CD4-positive, alpha-beta T cell (primary cell): ENCODE measurements at regions not wholly inside any gene's neighbourhood (a gene's known extent, or its start where the extent isn't known, plus 50 kb on each side); places are given as distances from the start of the nearest gene placed in this dataset.

Experiments
- ATAC-seq: fragments of 200-7000 bp; cut with Tn5 transposase; one replicate; pipeline ENCODE4 v1.10.0; 2022; ENCODE audit warnings: mild to moderate bottlenecking; ENCODE audit not compliant: poor library complexity
- CTCF ChIA-PET: fragments of 350-600 bp; sonication (Branson Sonifier 250); formaldehyde crosslinking; loops from one replicate; lab custom pipeline; 2021; ENCODE audit warnings: antibody characterized with exemption, inconsistent platforms; lab: Charles Lee
- POLR2A ChIA-PET: fragments of 350-600 bp; sonication (Branson Sonifier 250); formaldehyde crosslinking; loops from one replicate; lab custom pipeline; 2021; ENCODE audit warnings: antibody characterized with exemption, inconsistent platforms; lab: Charles Lee
- DNase-seq, 14 experiments: peaks; one replicate each; pipeline ENCODE4 v3.0.0-alpha.2; 2013 to 2020; ENCODE audit warnings: mixed read lengths in 2 of 14
- H3K27ac ChIP-seq, 2 donors: one replicate each; pipeline versions ENCODE4 v1.5.1 to v1.7.0; 2013; ENCODE audit warnings: low read length in 2 of 2, low read depth in 1 of 2, mild to moderate bottlenecking in 1 of 2
- H3K27me3 ChIP-seq, 2 experiments: 1 replicate in 1 of 2; 2 replicates in 1 of 2; pipeline versions ENCODE4 v1.6.1 to v1.7.0; 2013; ENCODE audit warnings: low read length in 2 of 2, control low read depth in 1 of 2, mild to moderate bottlenecking in 1 of 2, moderate library complexity in 1 of 2; ENCODE audit not compliant: insufficient read depth in 2 of 2, control insufficient read depth in 1 of 2
- H3K36me3 ChIP-seq: one replicate; pipeline ENCODE4 v1.6.1; 2013; ENCODE audit warnings: low read length, control low read depth; ENCODE audit not compliant: insufficient read depth
- H3K4me1 ChIP-seq: one replicate; pipeline ENCODE4 v1.6.1; 2013; ENCODE audit warnings: low read length, control low read depth; ENCODE audit not compliant: insufficient read depth
- H3K4me3 ChIP-seq: one replicate; pipeline ENCODE4 v1.5.1; 2013; ENCODE audit warnings: mild to moderate bottlenecking, low read length, moderate library complexity
- H3K9me3 ChIP-seq, 2 experiments: 1 replicate in 1 of 2; 2 replicates in 1 of 2; pipeline versions ENCODE4 v1.6.1 to v1.7.0; 2013; ENCODE audit warnings: low read length in 2 of 2, mild to moderate bottlenecking in 2 of 2, control low read depth in 1 of 2, moderate library complexity in 1 of 2; ENCODE audit not compliant: control insufficient read depth in 1 of 2, insufficient read depth in 1 of 2
- H3K27ac Mint-ChIP-seq: one replicate; pipeline ENCODE4 v1.8.0; 2020; ENCODE audit warnings: mixed read lengths
- H3K27me3 Mint-ChIP-seq: one replicate; pipeline ENCODE4 v1.8.0; 2021; ENCODE audit warnings: mixed read lengths
- H3K36me3 Mint-ChIP-seq: one replicate; pipeline ENCODE4 v1.8.0; 2021; ENCODE audit warnings: low read depth, mixed read lengths
- H3K4me1 Mint-ChIP-seq: one replicate; pipeline ENCODE4 v1.8.0; 2021; ENCODE audit warnings: low read depth, mixed read lengths
- H3K4me3 Mint-ChIP-seq: one replicate; pipeline ENCODE4 v1.8.0; 2020; ENCODE audit warnings: mild to moderate bottlenecking, mixed read lengths
- H3K9me3 Mint-ChIP-seq: one replicate; pipeline ENCODE4 v1.8.0; 2020; ENCODE audit warnings: mixed read lengths
- intact Hi-C, 2 experiments: fragments of 100-400 bp; cut with DNase I in 1 of 2; cut with micrococcal nuclease in 1 of 2; formaldehyde crosslinking; loops; one replicate each; pipeline versions ENCODE4 v1.15.1 to v1.9.0; 2023 to 2025; cut with DNase I, micrococcal nuclease
- TF ChIP-seq, protein P1 (sequence below): fragments of 200-600 bp; IDR thresholded peaks from one replicate; pipeline ENCODE4 v1.8.0; 2022; ENCODE audit warnings: antibody characterized with exemption, mild to moderate bottlenecking

DNA sequence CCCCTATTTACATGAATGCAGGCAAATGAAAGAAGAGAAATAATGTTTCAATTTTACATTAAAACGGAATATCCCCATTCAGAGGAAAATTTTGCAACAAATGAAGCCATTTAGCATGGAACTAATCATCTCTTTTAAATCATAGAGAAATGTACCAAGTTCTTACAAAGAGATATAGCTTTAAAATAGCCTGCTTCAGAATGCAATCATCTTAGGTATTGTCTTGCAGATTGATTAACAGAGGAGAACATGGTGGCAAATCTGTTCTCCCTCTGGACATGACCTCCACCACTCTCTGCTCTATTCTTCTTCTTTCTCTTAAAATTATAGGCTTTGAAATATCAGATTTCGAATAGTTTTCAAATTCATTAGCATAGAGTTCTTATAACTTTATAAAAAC, 155.7 kb upstream of the DTNBP1 start:
- ChIA-PET CTCF (no interaction called here), POLR2A (no interaction called here)
- Histone ChIP-seq H3K4me3 (no peak overlapping the region), H3K27me3 (peaks cover 0 to 11% of the 10 kb centered on the region in 2 experiments), H3K4me1 (no peaks in the 10 kb centered on the region), H3K9me3 (no peaks in the 10 kb centered on the region), H3K27ac (no peak overlapping the region), H3K36me3 (no peaks in the 10 kb centered on the region)
- Mint-ChIP-seq H3K9me3 (no peaks in the 10 kb centered on the region), H3K27me3 (peaks cover 14% of the 10 kb centered on the region), H3K36me3 (no peaks in the 10 kb centered on the region), H3K4me1 (no peaks in the 10 kb centered on the region), H3K27ac (no peak overlapping the region), H3K4me3 (no peak overlapping the region)
- intact Hi-C loops, result no loop called here
- TF ChIP-seq, protein P1, sequence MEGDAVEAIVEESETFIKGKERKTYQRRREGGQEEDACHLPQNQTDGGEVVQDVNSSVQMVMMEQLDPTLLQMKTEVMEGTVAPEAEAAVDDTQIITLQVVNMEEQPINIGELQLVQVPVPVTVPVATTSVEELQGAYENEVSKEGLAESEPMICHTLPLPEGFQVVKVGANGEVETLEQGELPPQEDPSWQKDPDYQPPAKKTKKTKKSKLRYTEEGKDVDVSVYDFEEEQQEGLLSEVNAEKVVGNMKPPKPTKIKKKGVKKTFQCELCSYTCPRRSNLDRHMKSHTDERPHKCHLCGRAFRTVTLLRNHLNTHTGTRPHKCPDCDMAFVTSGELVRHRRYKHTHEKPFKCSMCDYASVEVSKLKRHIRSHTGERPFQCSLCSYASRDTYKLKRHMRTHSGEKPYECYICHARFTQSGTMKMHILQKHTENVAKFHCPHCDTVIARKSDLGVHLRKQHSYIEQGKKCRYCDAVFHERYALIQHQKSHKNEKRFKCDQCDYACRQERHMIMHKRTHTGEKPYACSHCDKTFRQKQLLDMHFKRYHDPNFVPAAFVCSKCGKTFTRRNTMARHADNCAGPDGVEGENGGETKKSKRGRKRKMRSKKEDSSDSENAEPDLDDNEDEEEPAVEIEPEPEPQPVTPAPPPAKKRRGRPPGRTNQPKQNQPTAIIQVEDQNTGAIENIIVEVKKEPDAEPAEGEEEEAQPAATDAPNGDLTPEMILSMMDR, result no peak
- ATAC-seq (no peak), DNase-seq (no peak)

DNA sequence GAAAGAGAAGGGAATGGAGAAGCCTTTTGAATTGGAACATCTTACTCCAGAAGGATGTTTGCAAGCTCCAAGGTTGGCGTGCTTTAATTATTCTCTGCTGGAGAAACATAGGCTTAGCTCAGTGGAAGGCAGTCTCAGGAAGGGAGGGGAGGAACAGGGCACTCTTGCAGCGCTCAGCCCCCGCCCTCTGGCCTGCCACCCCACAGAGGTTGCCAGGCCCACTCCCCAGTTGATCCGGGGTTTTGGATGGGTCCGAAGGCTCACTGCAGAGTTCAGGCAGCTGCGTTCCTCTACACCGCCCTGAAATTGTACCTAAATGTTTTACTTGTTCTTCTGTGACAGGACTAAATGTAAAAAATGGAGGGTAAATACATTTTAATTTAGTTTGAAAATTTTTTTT, 155.2 kb upstream of the DTNBP1 start:
- Mint-ChIP-seq H3K4me1 (no peaks in the 10 kb centered on the region), H3K36me3 (no peaks in the 10 kb centered on the region), H3K27ac (no peak overlapping the region), H3K9me3 (no peaks in the 10 kb centered on the region), H3K27me3 (peaks cover 11% of the 10 kb centered on the region), H3K4me3 (no peak overlapping the region)
- Histone ChIP-seq H3K9me3 (no peaks in the 10 kb centered on the region), H3K4me3 (no peak overlapping the region), H3K27me3 (peaks cover 0 to 11% of the 10 kb centered on the region in 2 experiments), H3K4me1 (no peaks in the 10 kb centered on the region), H3K36me3 (no peaks in the 10 kb centered on the region), H3K27ac (no peak overlapping the region)
- ATAC-seq (no peak), DNase-seq (no peak)
- POLR2A ChIA-PET, result no interaction called here
- TF ChIP-seq, protein P1, result no peak
- intact Hi-C loops, result no loop called here
- CTCF ChIA-PET, result no interaction called here

DNA sequence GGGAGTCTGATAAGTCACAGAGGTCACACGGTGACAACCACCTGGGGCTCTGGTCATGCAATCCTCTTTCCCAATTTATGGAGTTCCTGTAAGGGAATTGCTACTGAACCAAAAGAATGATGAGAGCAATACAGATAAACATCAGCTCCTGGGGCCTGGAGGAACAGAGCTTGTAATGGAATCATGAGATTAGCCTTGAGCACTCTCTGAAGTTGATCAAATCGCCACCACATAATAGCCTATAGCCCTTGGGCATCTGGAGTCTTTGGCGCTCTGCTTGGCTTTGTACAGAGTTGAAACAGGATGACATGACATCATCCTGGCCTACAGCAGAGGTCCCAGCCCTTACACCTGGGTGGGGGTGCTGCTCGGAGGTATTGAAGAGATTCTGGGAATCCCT, 154.3 kb upstream of the DTNBP1 start:
- Histone ChIP-seq H3K27ac (no peak overlapping the region), H3K9me3 (no peaks in the 10 kb centered on the region), H3K36me3 (no peaks in the 10 kb centered on the region), H3K4me1 (no peaks in the 10 kb centered on the region), H3K4me3 (no peak overlapping the region), H3K27me3 (peaks cover 0 to 9% of the 10 kb centered on the region in 2 experiments)
- DNase-seq, result no peak
- no peak for ATAC-seq
- H3K9me3 Mint-ChIP-seq, result no peaks in the 10 kb centered on the region
- TF ChIP-seq, protein P1, result no peak
- POLR2A ChIA-PET, result no interaction called here
- intact Hi-C loops, result no loop called here
- peaks cover 13% of the 10 kb centered on the region for H3K27me3 Mint-ChIP-seq
- no peaks in the 10 kb centered on the region for H3K4me1 Mint-ChIP-seq
- CTCF ChIA-PET, result no interaction called here
- no peak overlapping the region for H3K4me3 Mint-ChIP-seq
- H3K27ac Mint-ChIP-seq, result no peak overlapping the region
- no peaks in the 10 kb centered on the region for H3K36me3 Mint-ChIP-seq
